ENCODE measurements at regions not wholly inside any gene's neighbourhood (a gene's known extent, or its start where the extent isn't known, plus 50 kb on each side); places are given as distances from the start of the nearest gene placed in this dataset.

DNA sequence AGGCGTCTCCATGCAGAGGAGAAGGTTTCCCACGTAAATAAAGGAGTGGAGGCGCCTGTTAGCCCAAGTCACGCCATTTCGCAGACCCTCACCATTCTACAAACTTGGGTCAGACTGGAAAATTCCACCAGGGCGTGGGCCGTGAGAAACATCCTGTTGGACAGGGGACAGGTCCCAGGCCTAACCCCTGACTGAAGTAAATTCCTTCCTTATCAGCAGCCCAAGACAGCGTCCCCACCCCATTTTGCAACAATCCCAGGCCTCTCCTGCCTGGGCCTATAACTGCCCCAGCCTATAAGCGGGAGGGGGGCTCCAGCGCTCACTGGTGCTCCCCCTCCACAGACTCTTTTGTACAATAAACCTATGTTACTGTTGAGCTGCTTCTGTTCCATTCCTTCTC is 57.3 kb upstream of the CBLN2 start:
- no peak for DNase-seq (ENCODE audit: low read depth in 2 of 2)
